ENCODE measurements at regions not wholly inside any gene's neighbourhood (a gene's known extent, or its start where the extent isn't known, plus 50 kb on each side); places are given as distances from the start of the nearest gene placed in this dataset.

GRCh38 chr1:25112400-25112799, 119.9 kb downstream of the SYF2 start:
- H3K4me3 ChIP-seq (replicated peaks; ENCODE audit: low read depth, low read length): no peak overlapping the region
- TF ChIP-seq CTCF (IDR thresholded peaks at IDR 0.05; ENCODE audit: low read length, missing control alignments): no peak
- no peak for DNase-seq (ENCODE audit: low read depth)

DNA sequence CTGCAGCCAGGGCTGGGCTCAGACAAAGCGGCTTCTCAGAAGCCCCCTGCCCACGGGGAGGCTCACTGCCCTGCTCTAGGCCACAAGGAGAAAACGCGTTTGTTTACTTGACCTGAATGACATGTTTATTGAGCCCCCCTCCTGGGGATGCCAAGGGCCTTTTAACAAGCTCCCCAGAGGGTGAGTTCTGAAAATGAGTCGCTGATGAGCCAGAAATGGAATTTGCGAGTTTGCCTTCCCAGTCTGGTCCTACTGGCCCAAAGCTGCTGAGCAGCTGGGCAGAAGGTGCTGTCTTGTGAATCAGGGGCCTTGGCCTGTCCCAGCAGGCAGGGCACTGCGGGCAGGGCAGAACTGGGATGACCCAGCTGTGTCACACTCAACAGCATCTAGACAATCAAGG, 120.6 kb downstream of the SYF2 start:
- DNase-seq (ENCODE audit: low read depth): no peak
- no peak for TF ChIP-seq CTCF (IDR thresholded peaks at IDR 0.05; ENCODE audit: low read length, missing control alignments)
- no peak overlapping the region for H3K4me3 ChIP-seq (replicated peaks; ENCODE audit: low read depth, low read length)

DNA sequence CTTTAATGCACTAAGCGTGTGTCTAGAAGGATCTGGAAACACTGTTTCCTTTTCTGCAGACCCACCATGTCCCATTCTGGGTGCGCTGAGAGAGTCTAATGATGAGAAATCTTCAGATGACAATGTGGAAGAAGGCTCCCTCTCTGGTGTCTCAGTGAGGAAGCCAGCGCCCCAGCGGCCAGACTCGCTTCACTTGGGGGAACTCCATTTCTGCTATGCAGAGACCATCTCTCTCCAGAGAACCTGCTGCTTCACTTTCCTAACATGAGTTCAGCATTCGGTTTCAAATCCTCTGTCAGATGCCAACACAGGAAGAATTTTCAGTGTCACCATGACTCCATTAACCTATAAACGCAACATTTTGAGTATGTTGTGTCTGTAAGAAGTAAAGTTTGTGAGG, 121.8 kb downstream of the SYF2 start:
- TF ChIP-seq CTCF (IDR thresholded peaks at IDR 0.05; ENCODE audit: low read length, missing control alignments): no peak
- H3K4me3 ChIP-seq (replicated peaks; ENCODE audit: low read depth, low read length): no peak overlapping the region
- DNase-seq (ENCODE audit: low read depth): no peak

DNA sequence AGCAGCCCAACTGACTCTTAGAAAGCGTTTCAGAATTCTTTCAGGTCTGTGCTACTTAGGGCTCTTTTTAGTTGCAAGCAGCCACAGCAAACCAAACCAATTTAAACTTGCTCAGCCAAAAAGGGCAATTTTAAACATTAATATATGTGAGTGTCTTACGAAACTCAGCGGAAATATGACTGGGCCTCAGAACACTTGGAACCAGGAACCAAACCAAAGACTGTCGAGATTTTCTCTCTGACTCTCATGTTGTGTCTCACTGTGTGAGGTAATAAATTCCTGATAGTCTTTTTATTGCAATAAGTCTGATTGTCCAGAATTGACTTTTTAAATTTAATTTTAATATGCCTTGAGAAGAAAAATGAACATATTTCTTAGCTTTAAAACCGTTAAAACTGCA, 122.3 kb downstream of the SYF2 start:
- TF ChIP-seq CTCF (IDR thresholded peaks at IDR 0.05; ENCODE audit: low read length, missing control alignments): no peak
- DNase-seq (ENCODE audit: low read depth): no peak
- H3K4me3 ChIP-seq (replicated peaks; ENCODE audit: low read depth, low read length): no peak overlapping the region

DNA sequence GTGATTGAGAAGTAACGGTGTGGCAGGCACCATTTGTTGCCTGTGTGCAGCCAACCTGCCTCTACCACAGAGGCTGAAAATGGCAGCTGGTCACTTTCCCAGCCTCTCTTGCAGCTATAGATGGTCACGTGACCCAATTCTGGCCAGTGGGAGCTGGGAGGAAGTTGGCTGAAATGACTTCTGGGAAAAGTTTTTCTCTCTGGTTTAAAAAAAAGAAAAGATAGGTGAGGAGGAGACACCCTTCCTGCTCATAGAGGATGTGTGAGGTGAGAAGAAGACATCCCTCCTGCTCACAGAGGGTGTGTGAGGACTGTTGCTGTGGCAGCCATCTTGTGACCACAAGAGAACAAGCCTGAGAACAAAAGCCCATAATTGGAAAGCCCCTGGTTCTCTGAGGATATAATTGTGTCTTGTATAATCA, 122.8 kb downstream of the SYF2 start:
- H3K4me3 ChIP-seq (replicated peaks; ENCODE audit: low read depth, low read length): no peak overlapping the region
- no peak for TF ChIP-seq CTCF (IDR thresholded peaks at IDR 0.05; ENCODE audit: low read length, missing control alignments)
- DNase-seq (ENCODE audit: low read depth): no peak

DNA sequence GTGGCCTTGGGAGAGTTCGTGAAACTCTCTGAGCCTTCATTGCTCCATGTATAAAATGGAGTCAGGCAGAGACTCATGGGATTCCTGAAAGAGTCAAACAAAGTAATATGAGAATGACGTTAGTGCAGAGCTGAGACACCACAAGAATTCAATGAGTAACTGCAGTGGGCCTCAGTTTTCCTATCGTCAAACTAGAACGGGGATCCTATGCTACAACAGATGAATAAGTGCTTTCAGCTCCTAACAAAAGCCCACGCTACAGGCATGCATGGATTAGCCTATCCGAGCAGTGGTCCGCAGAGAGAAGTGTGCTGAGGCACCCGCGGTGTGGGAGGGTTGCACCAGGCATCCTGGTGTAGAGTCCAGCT, 124.7 kb downstream of the SYF2 start:
- DNase-seq (ENCODE audit: low read depth): no peak
- TF ChIP-seq CTCF (IDR thresholded peaks at IDR 0.05; ENCODE audit: low read length, missing control alignments): no peak
- no peak overlapping the region for H3K4me3 ChIP-seq (replicated peaks; ENCODE audit: low read depth, low read length)

DNA sequence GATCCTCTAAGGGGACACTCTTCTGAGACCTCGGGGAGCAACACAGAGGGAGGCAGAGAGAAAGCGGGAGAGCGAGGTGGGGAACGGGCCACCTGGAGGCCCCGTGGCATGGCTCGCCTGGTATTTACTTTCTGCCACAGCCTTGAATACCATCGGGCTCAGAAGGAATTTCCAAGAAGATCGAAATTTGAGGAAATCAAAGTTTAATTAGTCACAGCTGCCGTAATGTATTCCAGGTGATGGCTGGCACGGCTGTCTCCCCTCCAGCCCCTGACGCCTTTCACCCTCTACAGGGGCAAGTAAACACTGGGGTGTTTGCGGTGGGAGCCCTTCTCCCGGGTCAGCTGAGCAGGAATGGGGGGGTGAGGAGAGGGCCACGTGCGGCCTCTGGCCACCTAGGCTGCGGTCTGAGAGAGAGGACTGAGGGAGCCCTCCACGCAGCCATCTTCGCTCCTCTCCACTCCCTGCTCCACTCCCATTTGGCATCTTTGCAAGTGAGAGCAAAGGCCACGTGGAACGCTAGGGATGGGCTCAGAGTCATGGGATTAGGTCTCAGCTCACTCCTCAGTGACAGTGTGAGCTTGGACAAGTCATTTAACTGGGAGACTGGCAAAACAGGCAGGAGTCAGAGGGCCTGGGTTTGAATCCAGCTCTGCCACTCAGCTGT, 125.2 kb downstream of the SYF2 start:
- H3K4me3 ChIP-seq (replicated peaks; ENCODE audit: low read depth, low read length): no peak overlapping the region
- no peak for DNase-seq (ENCODE audit: low read depth)
- no peak for TF ChIP-seq CTCF (IDR thresholded peaks at IDR 0.05; ENCODE audit: low read length, missing control alignments)
